ENCODE measurements at regions not wholly inside any gene's neighbourhood (a gene's known extent, or its start where the extent isn't known, plus 50 kb on each side); places are given as distances from the start of the nearest gene placed in this dataset.

- H3K27me3 ChIP-seq (ENCODE audit: control insufficient read depth in 1 of 2, insufficient read depth in 1 of 2, low read length in 2 of 2): no peaks in the 10 kb centered on the region
- no peaks in the 10 kb centered on the region for H3K79me1 ChIP-seq (replicated peaks; ENCODE audit: low read length, poor library complexity, severe bottlenecking)
- no peak overlapping the region for H3K4me3 ChIP-seq (ENCODE audit: insufficient read depth in 1 of 2, low read depth in 1 of 2, low read length in 2 of 2)
- no peak overlapping the region for H3K27ac ChIP-seq (ENCODE audit: low read length, poor library complexity, severe bottlenecking)
- H4K91ac ChIP-seq (ENCODE audit: low read length): no peak overlapping the region
- no peak overlapping the region for H2BK5ac ChIP-seq (ENCODE audit: low read depth, low read length, poor library complexity, severe bottlenecking)
- no peaks in the 10 kb centered on the region for H3K9me3 ChIP-seq (ENCODE audit: control insufficient read depth, low read length)
- no peak overlapping the region for H2BK12ac ChIP-seq (ENCODE audit: low read length in 2 of 2)
- H2AFZ ChIP-seq (ENCODE audit: low read depth, low read length): no peak overlapping the region
- no peaks in the 10 kb centered on the region for H3K36me3 ChIP-seq (ENCODE audit: control insufficient read depth in 1 of 2, insufficient read depth in 2 of 2, low read depth in 1 of 2, low read length in 2 of 2)
- H3K4ac ChIP-seq (ENCODE audit: low read depth in 1 of 2, low read length in 2 of 2): no peak overlapping the region
- H3K14ac ChIP-seq (ENCODE audit: low read length in 2 of 2): no peak overlapping the region
- no peak overlapping the region for H3K9ac ChIP-seq (ENCODE audit: low read length)
- 68% methylated on average over 7 of the region's 7 CpGs for WGBS
- H3K4me1 ChIP-seq (ENCODE audit: control insufficient read depth, insufficient read depth, low read depth, low read length): peaks cover 2% of the 10 kb centered on the region
- no peak overlapping the region for H3K23ac ChIP-seq (ENCODE audit: low read length in 2 of 2)
- no peak overlapping the region for H3K4me2 ChIP-seq (ENCODE audit: low read length, poor library complexity, severe bottlenecking)
- no peak for DNase-seq
- H3K18ac ChIP-seq (ENCODE audit: low read depth in 1 of 2, low read length in 2 of 2): no peak overlapping the region
- no peak overlapping the region for H2BK120ac ChIP-seq (ENCODE audit: low read depth, low read length)
- no peak overlapping the region for H4K8ac ChIP-seq (ENCODE audit: low read length)
- H2BK15ac ChIP-seq (ENCODE audit: low read depth, poor library complexity, severe bottlenecking): no peak overlapping the region
- H2AK5ac ChIP-seq (ENCODE audit: low read length, severe bottlenecking): no peak overlapping the region
Observed at GRCh38 chr9:106593201-106593600, 269.8 kb upstream of the ZNF462 start.

DNA sequence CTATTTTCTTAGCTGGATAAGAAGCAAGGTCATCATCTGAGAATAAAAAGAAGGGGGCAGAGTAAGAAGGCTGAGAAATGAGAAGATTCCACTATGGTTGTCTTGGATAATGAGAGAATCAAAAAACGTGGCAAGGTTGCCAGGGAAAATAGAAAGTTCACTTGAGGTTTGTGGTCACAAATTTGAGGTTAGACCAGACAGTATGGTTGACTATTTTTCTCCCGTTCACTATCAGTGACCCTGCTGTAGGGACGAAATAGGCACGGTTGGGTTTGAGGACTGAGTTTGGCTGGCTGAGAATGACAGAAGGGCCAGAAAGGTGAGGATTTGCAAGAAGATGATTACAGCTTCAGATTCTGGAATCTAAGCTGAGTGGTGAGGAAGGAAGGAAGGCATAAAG, 266.0 kb upstream of the ZNF462 start:
- Histone ChIP-seq H3K9me3 (ENCODE audit: control insufficient read depth, low read length) (no peaks in the 10 kb centered on the region), H3K23ac (ENCODE audit: low read length in 2 of 2) (no peak overlapping the region), H4K91ac (ENCODE audit: low read length) (no peak overlapping the region), H3K4me2 (ENCODE audit: low read length, poor library complexity, severe bottlenecking) (no peak overlapping the region), H3K79me1 (replicated peaks; ENCODE audit: low read length, poor library complexity, severe bottlenecking) (no peaks in the 10 kb centered on the region), H2BK120ac (ENCODE audit: low read depth, low read length) (no peak overlapping the region), H3K27me3 (ENCODE audit: control insufficient read depth in 1 of 2, insufficient read depth in 1 of 2, low read length in 2 of 2) (no peaks in the 10 kb centered on the region), H3K14ac (ENCODE audit: low read length in 2 of 2) (no peak overlapping the region), H3K4me3 (ENCODE audit: insufficient read depth in 1 of 2, low read depth in 1 of 2, low read length in 2 of 2) (no peak overlapping the region), H3K4ac (ENCODE audit: low read depth in 1 of 2, low read length in 2 of 2) (no peak overlapping the region), H3K9ac (ENCODE audit: low read length) (no peak overlapping the region), H3K18ac (ENCODE audit: low read depth in 1 of 2, low read length in 2 of 2) (no peak overlapping the region), H2AFZ (ENCODE audit: low read depth, low read length) (no peak overlapping the region), H3K27ac (ENCODE audit: low read length, poor library complexity, severe bottlenecking) (no peak overlapping the region), H3K36me3 (ENCODE audit: control insufficient read depth in 1 of 2, insufficient read depth in 2 of 2, low read depth in 1 of 2, low read length in 2 of 2) (no peaks in the 10 kb centered on the region), H2BK12ac (ENCODE audit: low read length in 2 of 2) (no peak overlapping the region), H2BK15ac (ENCODE audit: low read depth, poor library complexity, severe bottlenecking) (no peak overlapping the region), H2BK5ac (ENCODE audit: low read depth, low read length, poor library complexity, severe bottlenecking) (no peak overlapping the region), H3K4me1 (ENCODE audit: control insufficient read depth, insufficient read depth, low read depth, low read length) (no peaks in the 10 kb centered on the region), H4K8ac (ENCODE audit: low read length) (no peak overlapping the region), H2AK5ac (ENCODE audit: low read length, severe bottlenecking) (no peak overlapping the region)
- 83% methylated on average over 4 of the region's 4 CpGs for WGBS
- no peak for DNase-seq

GRCh38 chr9:106600955-106601560, 261.9 kb upstream of the ZNF462 start:
- H3K18ac ChIP-seq (ENCODE audit: low read depth in 1 of 2, low read length in 2 of 2): no peak overlapping the region
- no peak overlapping the region for H3K27ac ChIP-seq (ENCODE audit: low read length, poor library complexity, severe bottlenecking)
- no peak overlapping the region for H3K23ac ChIP-seq (ENCODE audit: low read length in 2 of 2)
- no peaks in the 10 kb centered on the region for H3K4me1 ChIP-seq (ENCODE audit: control insufficient read depth, insufficient read depth, low read depth, low read length)
- no peaks in the 10 kb centered on the region for H3K79me1 ChIP-seq (replicated peaks; ENCODE audit: low read length, poor library complexity, severe bottlenecking)
- H3K9ac ChIP-seq (ENCODE audit: low read length): no peak overlapping the region
- no peak overlapping the region for H2BK15ac ChIP-seq (ENCODE audit: low read depth, poor library complexity, severe bottlenecking)
- no peaks in the 10 kb centered on the region for H3K27me3 ChIP-seq (ENCODE audit: control insufficient read depth in 1 of 2, insufficient read depth in 1 of 2, low read length in 2 of 2)
- no peak overlapping the region for H2AFZ ChIP-seq (ENCODE audit: low read depth, low read length)
- H3K36me3 ChIP-seq (ENCODE audit: control insufficient read depth in 1 of 2, insufficient read depth in 2 of 2, low read depth in 1 of 2, low read length in 2 of 2): no peaks in the 10 kb centered on the region
- DNase-seq: no peak
- 73% methylated on average over 3 of the region's 4 CpGs for WGBS
- H3K14ac ChIP-seq (ENCODE audit: low read length in 2 of 2): no peak overlapping the region
- H3K9me3 ChIP-seq (ENCODE audit: control insufficient read depth, low read length): no peaks in the 10 kb centered on the region
- no peak overlapping the region for H4K8ac ChIP-seq (ENCODE audit: low read length)
- H2BK12ac ChIP-seq (ENCODE audit: low read length in 2 of 2): no peak overlapping the region
- H2BK5ac ChIP-seq (ENCODE audit: low read depth, low read length, poor library complexity, severe bottlenecking): no peak overlapping the region
- H3K4ac ChIP-seq (ENCODE audit: low read depth in 1 of 2, low read length in 2 of 2): no peak overlapping the region
- H2AK5ac ChIP-seq (ENCODE audit: low read length, severe bottlenecking): no peak overlapping the region
- no peak overlapping the region for H2BK120ac ChIP-seq (ENCODE audit: low read depth, low read length)
- no peak overlapping the region for H3K4me3 ChIP-seq (ENCODE audit: insufficient read depth in 1 of 2, low read depth in 1 of 2, low read length in 2 of 2)
- H3K4me2 ChIP-seq (ENCODE audit: low read length, poor library complexity, severe bottlenecking): no peak overlapping the region
- H4K91ac ChIP-seq (ENCODE audit: low read length): no peak overlapping the region

DNA sequence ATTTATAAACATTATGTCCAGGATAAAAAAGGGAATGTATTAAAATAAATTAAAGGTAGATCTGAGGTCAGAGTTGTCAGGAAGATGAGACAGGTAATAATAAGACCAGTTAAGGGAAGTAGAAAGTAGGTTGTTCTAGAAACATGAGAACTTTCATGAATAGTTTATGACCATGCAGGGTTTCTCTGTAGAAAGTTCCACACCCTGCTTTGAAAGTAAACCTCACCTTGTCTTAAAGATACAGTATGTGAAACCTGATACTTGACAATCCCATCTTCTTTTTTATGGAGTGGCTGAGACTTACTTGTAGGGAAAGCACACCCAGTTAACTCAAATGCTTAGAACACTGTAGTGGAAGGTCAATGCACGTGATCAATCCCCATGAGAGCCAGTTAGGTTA, 260.6 kb upstream of the ZNF462 start:
- Histone ChIP-seq H2BK120ac (ENCODE audit: low read depth, low read length) (no peak overlapping the region), H3K27ac (ENCODE audit: low read length, poor library complexity, severe bottlenecking) (no peak overlapping the region), H3K4me3 (ENCODE audit: insufficient read depth in 1 of 2, low read depth in 1 of 2, low read length in 2 of 2) (no peak overlapping the region), H2AFZ (ENCODE audit: low read depth, low read length) (no peak overlapping the region), H4K8ac (ENCODE audit: low read length) (no peak overlapping the region), H3K27me3 (ENCODE audit: control insufficient read depth in 1 of 2, insufficient read depth in 1 of 2, low read length in 2 of 2) (no peaks in the 10 kb centered on the region), H3K4me2 (ENCODE audit: low read length, poor library complexity, severe bottlenecking) (no peak overlapping the region), H3K18ac (ENCODE audit: low read depth in 1 of 2, low read length in 2 of 2) (no peak overlapping the region), H3K4me1 (ENCODE audit: control insufficient read depth, insufficient read depth, low read depth, low read length) (no peaks in the 10 kb centered on the region), H3K9me3 (ENCODE audit: control insufficient read depth, low read length) (no peaks in the 10 kb centered on the region), H4K91ac (ENCODE audit: low read length) (no peak overlapping the region), H3K79me1 (replicated peaks; ENCODE audit: low read length, poor library complexity, severe bottlenecking) (no peaks in the 10 kb centered on the region), H2AK5ac (ENCODE audit: low read length, severe bottlenecking) (no peak overlapping the region), H3K36me3 (ENCODE audit: control insufficient read depth in 1 of 2, insufficient read depth in 2 of 2, low read depth in 1 of 2, low read length in 2 of 2) (no peaks in the 10 kb centered on the region), H2BK5ac (ENCODE audit: low read depth, low read length, poor library complexity, severe bottlenecking) (no peak overlapping the region), H3K4ac (ENCODE audit: low read depth in 1 of 2, low read length in 2 of 2) (no peak overlapping the region), H3K23ac (ENCODE audit: low read length in 2 of 2) (no peak overlapping the region), H2BK12ac (ENCODE audit: low read length in 2 of 2) (no peak overlapping the region), H3K9ac (ENCODE audit: low read length) (no peak overlapping the region), H3K14ac (ENCODE audit: low read length in 2 of 2) (no peak overlapping the region), H2BK15ac (ENCODE audit: low read depth, poor library complexity, severe bottlenecking) (no peak overlapping the region)
- 85% methylated on average over 1 of the region's 1 CpG for WGBS
- no peak for DNase-seq

All from mesenchymal stem cell (in vitro differentiated cells and primary cell).